Islet of Langerhans (tissue), 1 donor: ENCODE measurements at regions not wholly inside any gene's neighbourhood (a gene's known extent, or its start where the extent isn't known, plus 50 kb on each side); places are given as distances from the start of the nearest gene placed in this dataset.
"Not testable (repeated sequence)": the region's sequence is repeated elsewhere in the genome, so short reads cannot be mapped to it uniquely, and the experiment has no call there.

Experiments
- FAIRE-seq: peaks from one replicate; lab custom pipeline; 2011; peaks lifted over from hg19 to GRCh38; lab: Jason Lieb, UNC

GRCh38 chr7:24436131-24436920 is 136.9 kb upstream of the PALS2 start:
- no peak for FAIRE-seq

- no peak for FAIRE-seq
Observed at GRCh38 chr7:24438232-24438631, 135.0 kb upstream of the PALS2 start.

- FAIRE-seq: not testable (repeated sequence)
Observed at GRCh38 chr7:24439104-24439503, 134.1 kb upstream of the PALS2 start.

- no peak for FAIRE-seq
Observed at GRCh38 chr7:24440892-24441291, 132.4 kb upstream of the PALS2 start.

- no peak for FAIRE-seq
Observed at GRCh38 chr7:24441314-24442027, 131.8 kb upstream of the PALS2 start.

GRCh38 chr7:24442170-24442777 is 131.0 kb upstream of the PALS2 start:
- no peak for FAIRE-seq

GRCh38 chr7:24444666-24445440 is 128.4 kb upstream of the PALS2 start:
- FAIRE-seq: peak; percentile 41

GRCh38 chr7:24448038-24448437 is 125.2 kb upstream of the PALS2 start:
- FAIRE-seq: no peak

GRCh38 chr7:24449416-24449815 is 123.8 kb upstream of the PALS2 start:
- not testable (repeated sequence) for FAIRE-seq

GRCh38 chr7:24455813-24456525 is 117.3 kb upstream of the PALS2 start:
- FAIRE-seq: no peak

- FAIRE-seq: peak; percentile 90
Observed at GRCh38 chr7:24456526-24457218, 116.6 kb upstream of the PALS2 start.

GRCh38 chr7:24457219-24457558 is 116.1 kb upstream of the PALS2 start:
- FAIRE-seq: no peak

- no peak for FAIRE-seq
Observed at GRCh38 chr7:24462117-24462516, 111.1 kb upstream of the PALS2 start.

GRCh38 chr7:24462984-24463383 is 110.3 kb upstream of the PALS2 start:
- FAIRE-seq: peak; percentile 75

- FAIRE-seq: no peak
Observed at GRCh38 chr7:24463474-24463873, 109.8 kb upstream of the PALS2 start.

GRCh38 chr7:24464861-24465260 is 108.4 kb upstream of the PALS2 start:
- FAIRE-seq: no peak

- FAIRE-seq: no peak
Observed at GRCh38 chr7:24466168-24466768, 107.0 kb upstream of the PALS2 start.

- no peak for FAIRE-seq
Observed at GRCh38 chr7:24469118-24469517, 104.1 kb upstream of the PALS2 start.

GRCh38 chr7:24472093-24472492 is 101.2 kb upstream of the PALS2 start:
- no peak for FAIRE-seq

- peak; percentile 96 for FAIRE-seq
Observed at GRCh38 chr7:24475166-24475961, 97.9 kb upstream of the PALS2 start.
